Embryonic facial prominence (tissue), 1 donor: ENCODE measurements at regions not wholly inside any gene's neighbourhood (a gene's known extent, or its start where the extent isn't known, plus 50 kb on each side); places are given as distances from the start of the nearest gene placed in this dataset.
"Not testable (repeated sequence)": the region's sequence is repeated elsewhere in the genome, so short reads cannot be mapped to it uniquely, and the experiment has no call there.

ENCODE experiments used
- DNase-seq: peaks from one replicate; pipeline ENCODE4 v3.0.0-alpha.2; 2016; ENCODE audit errors: extremely low spot score

GRCh38 chr1:115182012-115182715 lies 92.9 kb upstream of the TSPAN2 start:
- DNase-seq, result no peak

- DNase-seq, result no peak
These were observed 91.9 kb upstream of the TSPAN2 start for GRCh38 chr1:115181231-115181630.

GRCh38 chr1:115179397-115180079 lies 90.2 kb upstream of the TSPAN2 start:
- DNase-seq, result no peak

- no peak for DNase-seq
These were observed 86.9 kb upstream of the TSPAN2 start for GRCh38 chr1:115176189-115176588.

GRCh38 chr1:115175596-115175995 lies 86.3 kb upstream of the TSPAN2 start:
- DNase-seq, result no peak

- no peak for DNase-seq
These were observed 83.8 kb upstream of the TSPAN2 start for GRCh38 chr1:115173151-115173550.

- DNase-seq, result no peak
These were observed 83.0 kb upstream of the TSPAN2 start for GRCh38 chr1:115172270-115172669.

GRCh38 chr1:115170961-115171392 lies 81.7 kb upstream of the TSPAN2 start:
- DNase-seq, result no peak

GRCh38 chr1:115170377-115170776 lies 81.1 kb upstream of the TSPAN2 start:
- no peak for DNase-seq

- no peak for DNase-seq
These were observed 78.7 kb upstream of the TSPAN2 start for GRCh38 chr1:115168026-115168425.

- no peak for DNase-seq
These were observed 77.3 kb upstream of the TSPAN2 start for GRCh38 chr1:115166531-115167091.

GRCh38 chr1:115165776-115166175 lies 76.5 kb upstream of the TSPAN2 start:
- no peak for DNase-seq

- no peak for DNase-seq
These were observed 75.8 kb upstream of the TSPAN2 start for GRCh38 chr1:115164940-115165705.

GRCh38 chr1:115164484-115164883 lies 75.2 kb upstream of the TSPAN2 start:
- DNase-seq, result no peak

GRCh38 chr1:115160728-115161127 lies 71.4 kb upstream of the TSPAN2 start:
- no peak for DNase-seq

GRCh38 chr1:115159958-115160357 lies 70.7 kb upstream of the TSPAN2 start:
- no peak for DNase-seq

GRCh38 chr1:115158181-115158580 lies 68.9 kb upstream of the TSPAN2 start:
- DNase-seq, result no peak

GRCh38 chr1:115156826-115157468 lies 67.6 kb upstream of the TSPAN2 start:
- no peak for DNase-seq

- no peak for DNase-seq
These were observed 64.8 kb upstream of the TSPAN2 start for GRCh38 chr1:115153966-115154557.

GRCh38 chr1:115147928-115148327 lies 58.6 kb upstream of the TSPAN2 start:
- not testable (repeated sequence) for DNase-seq

- no peak for DNase-seq
These were observed 55.9 kb upstream of the TSPAN2 start for GRCh38 chr1:115145226-115145625.
